ENCODE measurements at regions not wholly inside any gene's neighbourhood (a gene's known extent, or its start where the extent isn't known, plus 50 kb on each side); places are given as distances from the start of the nearest gene placed in this dataset.

DNA sequence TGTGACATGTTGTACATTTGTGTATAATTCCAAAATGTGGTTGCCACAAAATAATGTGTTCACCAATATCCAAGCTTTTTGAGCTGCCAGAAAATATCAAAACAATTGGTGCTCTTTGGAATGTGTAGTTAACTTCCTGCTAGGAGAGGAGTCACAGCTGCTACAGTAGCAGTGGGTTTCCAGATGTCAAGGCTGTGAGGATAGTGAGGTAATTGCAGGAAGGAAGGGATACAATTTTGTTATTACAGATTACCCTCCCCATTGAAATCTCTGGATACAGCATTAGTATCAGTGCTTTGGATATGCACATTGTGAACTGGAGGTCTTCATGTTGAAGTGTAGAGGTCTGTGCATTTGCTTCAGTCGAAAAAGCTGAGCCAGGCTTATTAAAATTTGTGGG, 253.2 kb downstream of the PTPRC start:
- TF ChIP-seq, protein P1, sequence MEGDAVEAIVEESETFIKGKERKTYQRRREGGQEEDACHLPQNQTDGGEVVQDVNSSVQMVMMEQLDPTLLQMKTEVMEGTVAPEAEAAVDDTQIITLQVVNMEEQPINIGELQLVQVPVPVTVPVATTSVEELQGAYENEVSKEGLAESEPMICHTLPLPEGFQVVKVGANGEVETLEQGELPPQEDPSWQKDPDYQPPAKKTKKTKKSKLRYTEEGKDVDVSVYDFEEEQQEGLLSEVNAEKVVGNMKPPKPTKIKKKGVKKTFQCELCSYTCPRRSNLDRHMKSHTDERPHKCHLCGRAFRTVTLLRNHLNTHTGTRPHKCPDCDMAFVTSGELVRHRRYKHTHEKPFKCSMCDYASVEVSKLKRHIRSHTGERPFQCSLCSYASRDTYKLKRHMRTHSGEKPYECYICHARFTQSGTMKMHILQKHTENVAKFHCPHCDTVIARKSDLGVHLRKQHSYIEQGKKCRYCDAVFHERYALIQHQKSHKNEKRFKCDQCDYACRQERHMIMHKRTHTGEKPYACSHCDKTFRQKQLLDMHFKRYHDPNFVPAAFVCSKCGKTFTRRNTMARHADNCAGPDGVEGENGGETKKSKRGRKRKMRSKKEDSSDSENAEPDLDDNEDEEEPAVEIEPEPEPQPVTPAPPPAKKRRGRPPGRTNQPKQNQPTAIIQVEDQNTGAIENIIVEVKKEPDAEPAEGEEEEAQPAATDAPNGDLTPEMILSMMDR (IDR thresholded peaks at IDR 0.05; ENCODE audit: insufficient read depth, low read length, poor library complexity, severe bottlenecking), result no peak
- no peaks in the 10 kb centered on the region for H3K36me3 ChIP-seq (ENCODE audit: control insufficient read depth, insufficient read depth, low read length)
- no peak overlapping the region for H3K4me3 ChIP-seq (replicated peaks; ENCODE audit: low read depth, low read length)
- no peak for DNase-seq (ENCODE audit: extremely low read depth, insufficient read length)
- H3K27me3 ChIP-seq (replicated peaks; ENCODE audit: control insufficient read depth, insufficient read depth, low read length), result no peaks in the 10 kb centered on the region

DNA sequence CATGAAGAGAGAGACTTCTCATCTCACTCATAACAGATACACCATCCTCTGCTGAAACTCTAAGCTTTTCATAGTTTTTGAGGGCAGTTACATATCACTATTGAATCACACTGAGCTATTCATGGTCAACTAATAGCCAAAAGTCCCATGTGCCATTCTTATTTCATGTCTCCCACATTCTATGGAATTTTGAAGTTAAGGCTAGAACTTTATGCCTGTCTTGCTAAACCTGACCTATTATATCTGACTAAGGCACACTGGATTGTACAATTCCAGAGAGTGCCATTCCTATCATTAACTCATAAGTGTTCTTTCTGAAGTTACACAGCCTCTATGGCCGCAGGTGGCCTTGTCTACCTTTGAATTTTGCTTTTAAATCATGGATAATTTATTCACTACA, 254.3 kb downstream of the PTPRC start:
- no peak for DNase-seq (ENCODE audit: extremely low read depth, insufficient read length)
- Histone ChIP-seq H3K4me3 (replicated peaks; ENCODE audit: low read depth, low read length) (no peak overlapping the region), H3K36me3 (ENCODE audit: control insufficient read depth, insufficient read depth, low read length) (no peaks in the 10 kb centered on the region), H3K27me3 (replicated peaks; ENCODE audit: control insufficient read depth, insufficient read depth, low read length) (no peaks in the 10 kb centered on the region)
- TF ChIP-seq, protein P1 (IDR thresholded peaks at IDR 0.05; ENCODE audit: insufficient read depth, low read length, poor library complexity, severe bottlenecking), result no peak

DNA sequence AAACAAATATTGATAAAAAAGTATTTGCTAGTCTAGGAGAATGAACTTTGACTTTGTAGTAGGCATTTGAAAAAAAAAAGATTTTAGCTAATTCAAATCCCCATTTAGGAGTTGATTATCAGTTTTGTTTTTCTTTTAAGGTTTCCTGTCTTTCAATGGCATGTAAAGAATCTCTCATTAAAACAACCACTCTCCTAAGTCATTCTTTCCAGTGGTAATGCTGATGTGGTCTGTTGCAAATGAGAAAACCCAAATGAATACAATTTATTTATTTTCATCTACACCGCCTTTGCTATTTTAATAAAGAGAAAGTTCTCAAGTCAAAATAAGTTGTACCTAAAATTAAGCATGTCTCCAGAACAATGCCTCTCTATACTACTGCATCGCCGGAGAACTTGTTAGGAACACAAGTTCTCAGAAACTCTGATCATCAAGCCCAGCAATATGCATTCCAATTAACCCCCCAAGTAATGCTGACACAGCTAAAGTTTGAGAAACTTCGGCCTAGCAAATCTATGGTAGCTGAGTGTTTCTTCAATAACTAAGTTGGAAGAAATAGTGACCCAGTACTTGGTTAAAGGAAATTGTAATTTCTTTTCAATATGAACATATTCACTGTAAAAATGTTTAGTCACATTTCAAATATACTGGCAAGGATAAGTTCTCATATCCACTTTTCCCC, 255.1 kb downstream of the PTPRC start:
- Histone ChIP-seq H3K36me3 (ENCODE audit: control insufficient read depth, insufficient read depth, low read length) (no peaks in the 10 kb centered on the region), H3K27me3 (replicated peaks; ENCODE audit: control insufficient read depth, insufficient read depth, low read length) (no peaks in the 10 kb centered on the region), H3K4me3 (replicated peaks; ENCODE audit: low read depth, low read length) (no peak overlapping the region)
- TF ChIP-seq, protein P1 (IDR thresholded peaks at IDR 0.05; ENCODE audit: insufficient read depth, low read length, poor library complexity, severe bottlenecking), result no peak
- no peak for DNase-seq (ENCODE audit: extremely low read depth, insufficient read length)

DNA sequence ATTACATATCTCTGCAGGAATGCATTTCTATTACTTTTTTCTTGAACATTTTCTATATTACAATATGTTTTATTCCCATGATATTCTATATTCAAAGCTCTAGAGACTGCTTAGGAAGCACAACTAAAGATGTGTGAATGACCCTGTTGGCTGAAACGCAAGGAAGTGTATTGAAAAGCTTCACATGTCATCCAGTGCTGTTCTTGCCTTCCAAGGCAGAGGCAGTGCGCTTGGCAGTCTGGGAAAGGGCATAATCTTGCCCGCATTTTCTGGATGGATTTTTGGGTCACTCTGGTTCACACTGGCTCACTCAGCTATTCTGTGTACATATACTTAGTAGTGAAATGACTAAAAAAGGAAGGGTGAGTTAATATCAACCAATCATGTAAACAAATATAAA, 262.4 kb downstream of the PTPRC start:
- H3K27me3 ChIP-seq (replicated peaks; ENCODE audit: control insufficient read depth, insufficient read depth, low read length), result no peaks in the 10 kb centered on the region
- TF ChIP-seq, protein P1 (IDR thresholded peaks at IDR 0.05; ENCODE audit: insufficient read depth, low read length, poor library complexity, severe bottlenecking), result no peak
- H3K4me3 ChIP-seq (replicated peaks; ENCODE audit: low read depth, low read length), result no peak overlapping the region
- H3K36me3 ChIP-seq (ENCODE audit: control insufficient read depth, insufficient read depth, low read length), result no peaks in the 10 kb centered on the region
- DNase-seq (ENCODE audit: extremely low read depth, insufficient read length), result no peak

DNA sequence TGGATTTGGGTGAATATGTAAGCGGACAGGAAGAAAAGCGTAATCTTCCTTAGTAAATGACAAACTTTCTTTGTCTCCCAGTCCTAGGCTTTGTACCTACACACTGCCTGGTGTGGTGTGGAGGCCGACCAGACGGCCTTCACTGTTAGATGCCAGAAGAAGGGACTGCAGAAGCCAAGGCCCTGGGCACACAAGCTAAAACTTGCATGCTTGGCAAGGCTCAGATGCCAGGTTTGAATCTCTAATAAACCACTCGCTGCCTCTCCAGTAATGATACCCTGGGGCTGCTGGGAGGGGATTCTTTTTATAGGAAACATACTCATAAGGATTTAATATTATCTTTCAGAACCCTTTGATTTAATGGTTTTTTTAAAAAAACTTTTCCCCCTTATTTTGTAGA, 263.8 kb downstream of the PTPRC start:
- DNase-seq (ENCODE audit: extremely low read depth, insufficient read length), result no peak
- Histone ChIP-seq H3K27me3 (replicated peaks; ENCODE audit: control insufficient read depth, insufficient read depth, low read length) (no peaks in the 10 kb centered on the region), H3K4me3 (replicated peaks; ENCODE audit: low read depth, low read length) (no peak overlapping the region), H3K36me3 (ENCODE audit: control insufficient read depth, insufficient read depth, low read length) (no peaks in the 10 kb centered on the region)
- TF ChIP-seq, protein P1 (IDR thresholded peaks at IDR 0.05; ENCODE audit: insufficient read depth, low read length, poor library complexity, severe bottlenecking), result no peak

DNA sequence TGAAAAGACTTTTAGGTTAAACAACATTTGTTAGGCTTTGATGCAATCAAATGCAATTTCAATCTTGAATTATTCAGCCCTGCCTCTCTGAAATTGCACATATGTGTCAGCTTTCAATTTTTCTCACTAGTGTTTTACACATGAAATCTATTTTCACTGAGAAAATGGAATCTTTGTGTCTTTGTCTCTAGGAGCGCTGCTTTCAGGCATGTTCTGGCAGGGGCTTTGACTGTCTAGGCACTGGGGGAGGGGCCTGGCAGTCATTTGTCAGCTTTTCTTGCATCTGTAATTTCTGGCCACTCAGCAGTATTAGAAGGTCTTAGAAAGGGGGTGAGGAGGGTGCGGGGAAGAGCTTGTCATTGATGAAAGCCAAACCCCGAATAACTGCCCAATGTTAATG, 264.4 kb downstream of the PTPRC start:
- H3K4me3 ChIP-seq (replicated peaks; ENCODE audit: low read depth, low read length), result no peak overlapping the region
- no peak for DNase-seq (ENCODE audit: extremely low read depth, insufficient read length)
- TF ChIP-seq, protein P1 (IDR thresholded peaks at IDR 0.05; ENCODE audit: insufficient read depth, low read length, poor library complexity, severe bottlenecking), result no peak
- H3K27me3 ChIP-seq (replicated peaks; ENCODE audit: control insufficient read depth, insufficient read depth, low read length), result no peaks in the 10 kb centered on the region
- no peaks in the 10 kb centered on the region for H3K36me3 ChIP-seq (ENCODE audit: control insufficient read depth, insufficient read depth, low read length)

All from GM06990 (cell line).